ENCODE measurements at regions not wholly inside any gene's neighbourhood (a gene's known extent, or its start where the extent isn't known, plus 50 kb on each side); places are given as distances from the start of the nearest gene placed in this dataset.
A peak's percentile ranks its signal among the peaks of the same experiment; 100 is the strongest.

DNA sequence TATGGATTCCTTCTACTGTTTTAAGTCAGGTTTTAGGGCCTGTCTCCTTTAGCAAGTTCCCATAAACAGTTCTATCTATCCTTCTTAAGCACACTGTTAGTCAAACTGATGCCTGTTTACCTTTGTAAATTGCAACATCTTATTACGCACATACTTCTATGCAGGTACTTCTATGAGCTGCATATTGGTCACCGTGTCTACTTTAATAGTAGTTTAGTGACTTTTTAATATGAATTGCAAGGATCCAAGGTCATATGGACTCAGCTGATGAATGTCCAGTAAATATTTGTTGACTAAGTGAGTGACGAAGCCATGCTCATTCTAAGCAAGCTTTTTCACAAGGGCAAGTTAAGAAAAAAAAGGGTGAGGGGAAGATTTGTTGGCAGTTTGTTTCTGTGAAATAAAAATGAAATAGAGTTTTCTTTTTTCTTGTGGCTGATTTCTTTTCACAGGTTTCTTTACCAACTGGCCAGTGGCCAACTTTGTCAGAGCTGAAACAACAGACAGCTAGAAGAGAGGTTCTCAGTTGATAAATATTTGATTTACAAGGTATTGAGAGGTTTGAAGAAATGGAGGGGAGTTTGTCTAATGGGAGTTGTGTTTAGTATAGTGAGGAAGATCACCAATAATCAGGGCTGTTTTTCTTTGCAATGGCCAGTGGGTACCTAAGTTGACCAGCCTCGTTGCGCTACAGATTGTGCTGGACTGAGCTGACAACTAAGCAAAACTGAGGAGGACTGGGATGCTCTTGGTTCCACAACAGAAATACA lies 141.1 kb downstream of the SLC15A5 start:
- Mint-ChIP-seq H3K4me1 (no peaks in the 10 kb centered on the region), H3K9me3 (peaks cover 8 to 44% (median 24%) of the 10 kb centered on the region in 7 donors), H3K4me3 (no peak overlapping the region), H3K27ac (no peak overlapping the region), H3K36me3 (peaks cover 0 to 4% of the 10 kb centered on the region in 2 donors), H3K27me3 (peaks cover 0 to 5% (median 0%) of the 10 kb centered on the region in 3 donors)
- no peak for DNase-seq
- no peak for ATAC-seq (ENCODE audit: low read depth in 2 of 2)

DNA sequence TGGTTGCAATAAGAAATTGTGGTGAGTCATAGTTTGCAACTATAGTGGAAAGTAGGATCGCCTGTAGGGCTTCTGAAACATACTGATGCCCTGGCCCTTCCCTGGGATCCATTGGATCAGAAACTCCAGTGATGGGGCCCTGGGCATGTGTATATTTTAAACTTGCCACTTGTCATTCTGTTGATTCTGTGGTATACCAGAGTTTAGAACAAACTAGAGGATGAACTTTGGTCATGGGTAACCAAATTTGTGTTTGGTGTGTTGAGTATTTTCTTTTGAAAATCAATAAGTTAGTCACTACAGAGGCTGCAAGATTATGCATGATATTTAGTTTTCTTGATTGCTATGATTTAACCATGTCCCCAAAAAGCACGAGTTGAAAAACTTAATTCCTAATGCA lies 142.2 kb downstream of the SLC15A5 start:
- no peak for DNase-seq

DNA sequence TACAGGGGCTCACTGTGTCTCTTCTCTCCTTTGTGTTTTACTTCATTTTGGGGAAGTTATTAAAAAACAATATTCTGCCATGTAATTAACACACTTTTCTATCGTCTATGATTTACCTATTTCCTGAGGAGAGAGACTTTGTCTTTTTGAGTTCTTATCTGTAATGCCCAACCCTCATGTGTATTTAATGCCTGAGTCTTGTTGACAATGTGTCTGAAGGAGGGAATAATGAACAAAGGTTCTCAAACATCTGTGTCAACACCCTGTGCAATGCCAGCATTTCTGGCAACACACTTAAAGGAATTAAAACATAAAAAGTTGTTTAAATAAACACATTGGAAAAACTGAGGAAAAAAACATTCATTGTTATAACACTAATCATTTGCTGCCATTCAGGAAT lies 147.1 kb downstream of the SLC15A5 start:
- no peaks in the 10 kb centered on the region for H3K27me3 Mint-ChIP-seq
- DNase-seq = no peak
- H3K4me3 Mint-ChIP-seq = no peak overlapping the region
- peaks cover 0 to 4% of the 10 kb centered on the region in 2 donors for H3K36me3 Mint-ChIP-seq
- no peaks in the 10 kb centered on the region for H3K4me1 Mint-ChIP-seq
- H3K9me3 Mint-ChIP-seq = peaks cover 11 to 66% (median 28%) of the 10 kb centered on the region in 7 donors
- H3K27ac Mint-ChIP-seq = no peak overlapping the region
- ATAC-seq (ENCODE audit: low read depth in 2 of 2) = no peak

More for the DNA sequence above, 142.2 kb downstream of the SLC15A5 start:
- Mint-ChIP-seq H3K4me1 (no peaks in the 10 kb centered on the region), H3K36me3 (peaks cover 0 to 4% of the 10 kb centered on the region in 2 donors), H3K27me3 (peaks cover 0 to 5% (median 0%) of the 10 kb centered on the region in 3 donors), H3K9me3 (peaks cover 8 to 53% (median 27%) of the 10 kb centered on the region in 7 donors), H3K27ac (no peak overlapping the region), H3K4me3 (no peak overlapping the region)
- no peak for ATAC-seq (ENCODE audit: low read depth in 2 of 2)

DNA sequence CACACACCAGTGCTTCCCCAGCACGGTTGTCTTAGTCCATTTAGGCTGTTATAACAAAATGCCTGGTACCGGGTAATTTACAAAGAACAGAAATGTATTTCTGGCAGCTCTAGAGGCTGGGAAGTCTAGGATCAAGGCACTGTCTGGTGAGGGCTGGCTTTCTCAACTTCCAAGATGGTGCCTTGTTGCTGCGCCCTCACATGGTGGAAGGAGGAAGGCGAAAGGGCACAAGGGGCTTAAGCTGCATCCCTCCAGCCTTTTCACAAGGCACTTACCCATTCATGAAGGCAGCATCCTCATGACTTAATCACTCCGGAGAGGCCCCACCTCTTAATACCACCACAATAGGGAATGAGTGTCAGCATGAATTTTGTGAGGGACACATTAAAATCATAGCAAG lies 155.5 kb downstream of the SLC15A5 start:
- Mint-ChIP-seq H3K4me3 (no peak overlapping the region), H3K27me3 (peaks cover 0 to 6% (median 6%) of the 10 kb centered on the region in 3 donors), H3K9me3 (peaks cover 0 to 2% (median 0%) of the 10 kb centered on the region in 7 donors), H3K4me1 (no peaks in the 10 kb centered on the region), H3K27ac (no peak overlapping the region), H3K36me3 (no peaks in the 10 kb centered on the region)
- ATAC-seq (ENCODE audit: low read depth in 2 of 2) = no peak
- DNase-seq = no peak

DNA sequence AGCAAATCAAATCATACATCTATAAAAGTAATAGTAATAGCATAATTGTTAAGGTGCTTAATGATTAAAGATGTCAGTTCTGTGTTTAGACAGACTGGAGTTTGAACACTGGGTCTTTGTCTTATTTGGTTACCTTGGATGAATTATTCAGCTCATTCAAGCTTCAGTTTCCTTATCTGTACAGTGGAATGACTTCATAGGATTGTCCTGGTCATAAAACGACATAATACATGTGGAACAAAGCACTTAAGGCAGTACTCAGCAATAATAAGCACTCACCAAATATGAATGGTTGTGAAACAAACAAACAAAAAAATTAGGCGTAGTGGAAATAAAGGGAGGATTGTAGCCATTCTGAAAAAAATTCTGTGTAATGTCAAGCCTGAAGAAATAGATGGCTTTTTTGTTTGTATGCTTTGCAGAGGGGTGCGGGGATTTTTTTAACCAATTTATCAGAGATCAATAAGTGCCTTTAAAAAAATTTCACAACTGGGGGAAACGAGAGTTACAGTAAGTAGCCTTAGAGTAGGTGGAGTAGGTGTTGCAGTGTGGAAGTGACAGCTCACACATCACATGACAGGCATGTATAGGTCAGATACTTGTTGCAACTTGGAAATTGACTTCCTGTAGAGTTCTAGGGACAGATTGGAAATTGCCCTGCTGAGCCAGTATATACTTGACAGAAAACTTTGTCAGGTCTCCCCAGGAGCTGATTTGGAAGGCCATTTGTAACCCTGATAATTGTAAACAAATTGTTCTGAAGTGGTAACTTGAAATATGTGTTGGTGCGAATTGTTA lies 157.7 kb downstream of the SLC15A5 start:
- no peaks in the 10 kb centered on the region for H3K9me3 Mint-ChIP-seq
- DNase-seq (no peak), ATAC-seq (ENCODE audit: low read depth in 2 of 2) (no peak)
- peaks cover 0 to 6% (median 6%) of the 10 kb centered on the region in 3 donors for H3K27me3 Mint-ChIP-seq
- H3K27ac Mint-ChIP-seq = no peak overlapping the region
- no peaks in the 10 kb centered on the region for H3K4me1 Mint-ChIP-seq
- H3K36me3 Mint-ChIP-seq = no peaks in the 10 kb centered on the region
- no peak overlapping the region for H3K4me3 Mint-ChIP-seq

DNA sequence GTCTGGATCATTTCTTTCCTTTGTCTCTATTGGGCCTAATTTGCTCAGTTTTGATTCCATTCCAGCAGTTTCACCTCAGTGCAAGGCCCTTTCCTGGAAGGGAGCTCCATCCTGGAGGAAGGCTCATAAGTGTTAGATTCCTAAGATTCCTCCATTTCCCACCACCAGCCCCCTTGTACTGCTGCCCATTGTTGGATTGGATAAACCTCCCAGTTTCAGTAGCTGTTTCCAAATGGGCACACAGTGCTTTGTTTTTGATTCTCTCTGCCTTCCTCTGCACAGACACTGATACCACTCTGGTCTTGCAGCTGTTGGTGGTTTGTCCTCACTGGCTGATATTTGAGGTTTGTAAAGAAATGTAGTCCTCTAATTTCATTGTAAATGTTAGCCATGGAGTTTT lies 158.9 kb downstream of the SLC15A5 start:
- Mint-ChIP-seq H3K9me3 (no peaks in the 10 kb centered on the region), H3K36me3 (no peaks in the 10 kb centered on the region), H3K4me1 (no peaks in the 10 kb centered on the region), H3K4me3 (no peak overlapping the region), H3K27me3 (peaks cover 0 to 6% (median 6%) of the 10 kb centered on the region in 3 donors), H3K27ac (peak overlapping the region in 1 of 6 donors; percentile 75)
- ATAC-seq (ENCODE audit: low read depth in 2 of 2) = no peak
- DNase-seq = no peak

DNA sequence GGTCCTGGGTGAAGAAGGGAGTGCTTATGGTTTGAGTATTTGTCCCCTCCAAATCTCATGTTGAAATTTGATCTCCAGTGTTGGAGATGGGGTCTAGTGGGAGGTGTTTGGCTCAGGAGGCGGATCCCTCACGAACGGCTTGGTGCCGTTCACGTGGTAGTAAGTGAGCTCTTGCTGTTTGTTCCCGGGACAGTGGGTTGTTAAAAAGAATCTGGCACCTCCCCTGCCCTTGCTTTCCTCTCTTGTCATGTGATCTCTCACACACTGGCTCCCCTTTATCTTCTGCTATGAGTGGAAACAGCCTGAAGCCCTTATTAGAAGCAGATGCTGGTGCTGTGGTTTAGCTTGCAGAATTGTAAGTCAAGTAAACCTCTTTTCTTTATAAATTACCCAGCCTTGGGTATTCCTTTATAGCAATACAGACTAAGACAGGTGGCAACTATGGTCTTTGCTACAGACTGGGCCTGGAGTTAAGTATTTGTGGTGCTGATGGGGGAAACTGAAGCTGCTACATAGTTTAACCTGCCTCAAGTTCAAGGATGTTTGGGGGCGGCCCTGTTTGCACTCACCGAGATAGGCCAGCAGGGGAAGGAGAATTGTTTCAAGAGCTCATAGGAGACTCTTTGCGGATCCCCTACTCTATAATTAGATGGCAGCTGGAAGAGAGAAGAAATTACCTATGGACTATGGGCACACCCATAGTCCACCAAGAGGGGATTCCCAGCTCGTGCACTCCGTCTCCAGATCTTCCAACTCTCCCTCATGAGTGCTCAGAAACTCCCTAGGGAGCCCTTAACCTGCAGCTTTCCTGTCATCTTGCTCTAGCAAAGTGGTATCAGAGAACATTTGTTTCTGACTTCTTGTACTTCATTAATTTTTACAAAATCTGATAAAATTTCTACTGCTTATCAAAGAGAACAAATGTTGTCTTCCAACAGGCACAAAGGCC lies 164.6 kb downstream of the SLC15A5 start:
- no peaks in the 10 kb centered on the region for H3K4me1 Mint-ChIP-seq
- no peak overlapping the region for H3K27ac Mint-ChIP-seq
- peaks cover 0 to 3% (median 0%) of the 10 kb centered on the region in 3 donors for H3K27me3 Mint-ChIP-seq
- DNase-seq (no peak), ATAC-seq (ENCODE audit: low read depth in 2 of 2) (no peak)
- H3K4me3 Mint-ChIP-seq = no peak overlapping the region
- H3K9me3 Mint-ChIP-seq = peaks cover 0 to 4% (median 0%) of the 10 kb centered on the region in 7 donors
- no peaks in the 10 kb centered on the region for H3K36me3 Mint-ChIP-seq

DNA sequence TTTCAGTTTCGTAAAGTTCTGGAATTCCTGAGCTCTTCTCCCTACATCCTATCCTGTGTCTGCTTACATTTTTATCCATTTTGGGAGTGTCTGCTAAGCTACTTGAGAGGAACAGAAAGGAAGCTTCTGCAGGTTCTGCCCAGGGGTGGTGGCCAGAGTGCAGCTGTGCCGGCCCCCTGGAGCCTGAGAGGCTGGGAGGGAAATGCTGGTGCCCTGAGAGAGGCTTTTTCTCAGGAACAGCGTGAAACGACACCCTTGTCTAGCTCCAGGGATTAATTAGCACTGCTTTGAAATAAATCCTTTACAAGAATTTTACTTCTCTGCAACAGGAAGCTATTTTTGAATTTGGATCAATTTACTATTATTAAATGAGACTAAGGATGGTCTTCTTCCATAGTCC lies 165.4 kb downstream of the SLC15A5 start:
- Mint-ChIP-seq H3K27ac (no peak overlapping the region), H3K36me3 (no peaks in the 10 kb centered on the region), H3K27me3 (peaks cover 0 to under 1% (median 0%) of the 10 kb centered on the region in 3 donors), H3K9me3 (peaks cover 0 to 7% (median 0%) of the 10 kb centered on the region in 7 donors), H3K4me1 (no peaks in the 10 kb centered on the region), H3K4me3 (no peak overlapping the region)
- DNase-seq (no peak), ATAC-seq (ENCODE audit: low read depth in 2 of 2) (no peak)

DNA sequence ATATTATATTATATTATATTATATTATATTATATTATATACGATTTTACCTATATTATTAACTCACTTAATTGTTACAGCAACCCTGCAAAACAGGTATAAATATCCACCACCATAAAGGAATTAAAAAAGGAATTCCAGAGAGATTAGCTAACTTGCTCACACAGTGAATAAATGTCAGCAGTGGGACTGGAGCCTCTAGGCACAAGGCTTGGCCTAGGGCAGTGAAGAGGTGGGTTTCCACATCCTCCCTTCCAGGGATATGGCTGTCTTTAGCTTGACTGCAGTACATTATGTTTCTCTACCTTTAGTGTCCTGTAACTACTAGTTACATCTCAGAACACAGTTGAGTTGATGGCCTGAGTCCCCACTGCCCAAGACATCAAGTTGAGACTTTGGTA lies 166.9 kb downstream of the SLC15A5 start:
- H3K36me3 Mint-ChIP-seq = no peaks in the 10 kb centered on the region
- no peaks in the 10 kb centered on the region for H3K4me1 Mint-ChIP-seq
- no peak overlapping the region for H3K4me3 Mint-ChIP-seq
- no peak overlapping the region for H3K27ac Mint-ChIP-seq
- no peaks in the 10 kb centered on the region for H3K27me3 Mint-ChIP-seq
- H3K9me3 Mint-ChIP-seq = peaks cover 0 to 13% (median 10%) of the 10 kb centered on the region in 7 donors
- DNase-seq = no peak
- no peak for ATAC-seq (ENCODE audit: low read depth in 2 of 2)

DNA sequence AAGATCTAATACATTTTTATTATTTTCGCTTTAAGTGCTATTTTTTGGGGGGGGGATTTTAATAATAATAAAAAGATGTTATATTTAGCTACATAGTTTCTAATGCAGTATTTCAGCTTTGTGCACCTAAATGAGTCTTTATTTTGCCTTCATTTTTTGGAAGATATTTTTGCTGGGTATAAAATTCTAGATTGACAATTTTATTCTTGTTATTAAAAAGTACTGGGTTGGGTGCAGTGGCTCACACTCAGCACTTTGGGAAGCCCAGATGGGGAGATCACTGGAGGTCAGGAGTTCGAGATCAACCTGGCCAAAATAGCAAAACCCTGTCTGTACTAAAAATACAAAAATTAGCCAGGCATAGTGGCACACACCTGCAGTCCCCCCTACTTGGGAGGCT lies 173.6 kb downstream of the SLC15A5 start:
- ATAC-seq (ENCODE audit: low read depth in 2 of 2) (no peak), DNase-seq (no peak)
- Mint-ChIP-seq H3K4me1 (no peaks in the 10 kb centered on the region), H3K27me3 (peaks cover 0 to 3% (median 0%) of the 10 kb centered on the region in 3 donors), H3K4me3 (no peak overlapping the region), H3K27ac (no peak overlapping the region), H3K36me3 (peaks cover 0 to 5% of the 10 kb centered on the region in 2 donors), H3K9me3 (peaks cover 6 to 55% (median 32%) of the 10 kb centered on the region in 7 donors)

DNA sequence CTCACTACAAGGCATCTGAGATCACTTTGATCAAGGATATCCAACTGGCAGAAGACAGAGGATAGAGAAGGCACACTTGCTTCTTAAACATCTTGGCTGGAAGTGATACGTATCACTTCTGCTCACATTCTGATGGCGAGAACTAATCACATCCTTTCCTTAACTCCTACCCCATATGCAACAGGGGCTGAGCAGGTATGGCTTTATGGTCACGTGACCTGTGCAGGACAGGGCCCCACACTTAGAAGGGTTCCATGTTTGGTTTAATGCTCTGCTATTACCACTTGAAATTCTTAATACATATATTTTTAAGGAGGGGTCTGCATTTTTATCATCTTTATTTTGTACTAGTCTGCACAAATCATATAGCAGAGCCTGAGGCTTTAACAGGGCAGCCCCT lies 177.3 kb downstream of the SLC15A5 start:
- peaks cover 0 to 3% (median 0%) of the 10 kb centered on the region in 3 donors for H3K27me3 Mint-ChIP-seq
- H3K27ac Mint-ChIP-seq = no peak overlapping the region
- ATAC-seq (ENCODE audit: low read depth in 2 of 2) = no peak
- no peak overlapping the region for H3K4me3 Mint-ChIP-seq
- no peaks in the 10 kb centered on the region for H3K4me1 Mint-ChIP-seq
- H3K36me3 Mint-ChIP-seq = peaks cover 0 to 5% of the 10 kb centered on the region in 2 donors
- no peak for DNase-seq
- peaks cover 4 to 41% (median 27%) of the 10 kb centered on the region in 7 donors for H3K9me3 Mint-ChIP-seq

DNA sequence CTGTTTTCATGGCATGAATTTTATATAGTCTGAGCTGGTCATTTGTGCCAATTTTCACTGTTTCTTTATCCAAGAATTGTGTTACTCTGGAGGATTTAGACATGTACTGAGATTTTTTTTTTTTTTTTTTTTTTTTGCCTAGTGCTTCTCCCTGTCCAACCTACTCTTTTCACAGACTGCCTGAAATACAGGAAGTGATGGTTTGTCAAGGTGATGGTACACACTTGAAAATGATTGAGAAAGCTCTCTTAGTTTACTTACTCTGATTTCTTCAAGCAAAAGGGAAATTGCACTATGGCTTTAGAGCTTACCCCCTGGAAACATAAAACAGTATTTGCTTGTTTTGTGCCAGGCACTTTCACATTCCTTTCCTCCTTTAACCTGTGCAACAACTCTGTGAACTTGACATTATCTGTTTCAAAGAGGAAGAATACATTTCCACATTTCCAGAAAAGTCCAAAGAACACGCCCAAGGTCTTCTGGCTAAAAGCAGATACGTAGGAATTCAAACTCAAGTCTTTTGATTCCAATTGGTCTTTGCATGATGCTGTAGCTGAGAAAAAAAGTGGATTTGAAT lies 181.1 kb downstream of the SLC15A5 start:
- Mint-ChIP-seq H3K9me3 (peaks cover 3 to 26% (median 4%) of the 10 kb centered on the region in 7 donors), H3K27me3 (peaks cover 0 to under 1% (median 0%) of the 10 kb centered on the region in 3 donors), H3K4me1 (no peaks in the 10 kb centered on the region), H3K36me3 (no peaks in the 10 kb centered on the region), H3K4me3 (no peak overlapping the region), H3K27ac (no peak overlapping the region)
- ATAC-seq (ENCODE audit: low read depth in 2 of 2) = no peak
- no peak for DNase-seq

Measured in naive B cell (primary cell).